ENCODE measurements at regions not wholly inside any gene's neighbourhood (a gene's known extent, or its start where the extent isn't known, plus 50 kb on each side); places are given as distances from the start of the nearest gene placed in this dataset.

DNA sequence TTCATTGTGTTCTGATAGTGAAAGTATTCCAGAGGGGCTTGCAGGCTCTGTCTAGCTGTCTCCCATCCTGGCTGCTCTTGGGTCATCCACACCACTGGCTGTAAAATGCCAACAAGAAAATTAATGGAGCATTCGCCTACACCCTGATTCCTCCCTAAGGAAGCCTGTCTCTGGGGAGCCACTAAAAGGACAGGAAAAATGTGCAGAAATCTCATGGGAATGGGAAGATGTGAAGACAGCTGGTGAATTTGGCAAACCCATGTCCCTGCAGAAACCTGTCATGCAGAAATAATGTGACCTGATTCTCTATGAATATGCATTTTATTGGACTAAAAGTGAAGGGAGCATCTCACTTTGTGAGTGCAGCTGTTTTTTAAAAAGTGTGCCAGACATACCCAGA lies 265.6 kb downstream of the TUSC1 start:
- no peak overlapping the region for H3K27ac ChIP-seq (ENCODE audit: low read depth, low read length)
- no peak overlapping the region for H2AFZ ChIP-seq (ENCODE audit: low read length, unreplicated experiment)
- H3K4me1 ChIP-seq (ENCODE audit: control insufficient read depth, insufficient read depth, low read length, unreplicated experiment), result no peaks in the 10 kb centered on the region
- H3K79me2 ChIP-seq (ENCODE audit: control insufficient read depth, insufficient read depth, low read length, unreplicated experiment), result no peaks in the 10 kb centered on the region
- no peaks in the 10 kb centered on the region for H3K36me3 ChIP-seq (ENCODE audit: insufficient read depth, low read length)
- H3K4me3 ChIP-seq (ENCODE audit: low read depth, low read length), result no peak overlapping the region
- H3K27me3 ChIP-seq (ENCODE audit: insufficient read depth, low read length), result no peaks in the 10 kb centered on the region

DNA sequence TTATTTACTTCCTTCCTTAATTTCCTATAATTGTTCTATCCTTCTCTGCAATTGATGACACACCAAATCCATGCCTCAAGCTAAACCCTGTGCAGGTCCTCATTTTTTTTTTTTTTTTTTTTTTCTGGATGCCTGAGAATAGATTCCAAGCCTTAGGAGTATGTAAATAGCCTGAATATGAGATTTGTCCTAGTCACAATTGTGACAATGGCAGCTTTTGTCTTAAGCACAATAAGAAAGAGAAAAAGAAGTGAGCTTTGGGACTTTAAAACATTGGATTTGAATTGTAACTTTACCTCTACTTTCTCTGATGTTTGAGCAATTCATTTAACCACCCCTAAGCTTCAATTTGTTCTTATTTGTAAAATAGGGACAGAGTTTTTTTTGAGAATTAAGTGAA lies 280.5 kb downstream of the TUSC1 start:
- Histone ChIP-seq H3K4me1 (ENCODE audit: control insufficient read depth, insufficient read depth, low read length, unreplicated experiment) (no peaks in the 10 kb centered on the region), H3K4me3 (ENCODE audit: low read depth, low read length) (no peak overlapping the region), H3K27me3 (ENCODE audit: insufficient read depth, low read length) (no peaks in the 10 kb centered on the region), H2AFZ (ENCODE audit: low read length, unreplicated experiment) (no peak overlapping the region), H3K36me3 (ENCODE audit: insufficient read depth, low read length) (no peaks in the 10 kb centered on the region), H3K27ac (ENCODE audit: low read depth, low read length) (no peak overlapping the region), H3K79me2 (ENCODE audit: control insufficient read depth, insufficient read depth, low read length, unreplicated experiment) (no peaks in the 10 kb centered on the region)

DNA sequence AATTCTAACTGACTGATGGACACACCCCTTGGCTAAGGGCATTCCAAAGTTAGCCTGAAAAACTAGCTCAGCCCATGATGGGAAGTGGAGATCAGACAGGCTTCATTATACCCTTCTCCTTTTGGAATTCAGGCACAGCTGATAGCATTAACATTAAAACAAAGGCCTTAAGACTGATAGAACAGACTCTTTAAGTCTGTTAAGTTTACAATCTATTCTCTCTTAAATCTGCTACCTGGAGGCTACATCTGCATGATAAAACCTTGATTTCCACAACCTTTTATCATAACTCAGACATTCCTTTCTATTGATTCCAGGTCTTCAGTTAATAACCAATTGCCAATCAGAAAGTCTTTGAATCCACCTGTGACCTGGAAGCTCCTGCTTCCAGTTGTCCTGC lies 281.4 kb downstream of the TUSC1 start:
- H3K4me3 ChIP-seq (ENCODE audit: low read depth, low read length), result no peak overlapping the region
- no peaks in the 10 kb centered on the region for H3K27me3 ChIP-seq (ENCODE audit: insufficient read depth, low read length)
- no peak overlapping the region for H3K27ac ChIP-seq (ENCODE audit: low read depth, low read length)
- H3K36me3 ChIP-seq (ENCODE audit: insufficient read depth, low read length), result no peaks in the 10 kb centered on the region
- H2AFZ ChIP-seq (ENCODE audit: low read length, unreplicated experiment), result no peak overlapping the region
- H3K4me1 ChIP-seq (ENCODE audit: control insufficient read depth, insufficient read depth, low read length, unreplicated experiment), result no peaks in the 10 kb centered on the region
- H3K79me2 ChIP-seq (ENCODE audit: control insufficient read depth, insufficient read depth, low read length, unreplicated experiment), result no peaks in the 10 kb centered on the region

DNA sequence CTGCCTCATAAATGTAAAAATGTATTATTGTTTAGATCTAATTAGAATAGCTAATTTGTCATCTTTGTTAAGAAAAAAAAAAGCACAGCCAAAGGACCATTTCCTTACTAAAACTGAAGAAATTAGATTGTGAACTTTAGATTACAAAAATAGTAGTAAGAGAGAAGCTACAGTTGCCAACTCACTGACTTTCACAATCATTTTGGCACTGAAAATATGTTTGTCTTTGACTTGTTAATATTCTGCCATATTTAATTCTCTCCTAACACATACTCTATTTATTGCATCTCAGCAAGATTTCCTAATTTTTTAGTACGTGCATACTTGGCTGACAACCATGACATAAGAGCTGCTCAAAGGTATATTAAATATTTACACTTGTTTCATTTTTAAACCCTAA lies 297.1 kb downstream of the TUSC1 start:
- Histone ChIP-seq H3K4me3 (ENCODE audit: low read depth, low read length) (no peak overlapping the region), H2AFZ (ENCODE audit: low read length, unreplicated experiment) (no peak overlapping the region), H3K79me2 (ENCODE audit: control insufficient read depth, insufficient read depth, low read length, unreplicated experiment) (no peaks in the 10 kb centered on the region), H3K27me3 (ENCODE audit: insufficient read depth, low read length) (no peaks in the 10 kb centered on the region), H3K36me3 (ENCODE audit: insufficient read depth, low read length) (no peaks in the 10 kb centered on the region), H3K27ac (ENCODE audit: low read depth, low read length) (no peak overlapping the region), H3K4me1 (ENCODE audit: control insufficient read depth, insufficient read depth, low read length, unreplicated experiment) (no peaks in the 10 kb centered on the region)

DNA sequence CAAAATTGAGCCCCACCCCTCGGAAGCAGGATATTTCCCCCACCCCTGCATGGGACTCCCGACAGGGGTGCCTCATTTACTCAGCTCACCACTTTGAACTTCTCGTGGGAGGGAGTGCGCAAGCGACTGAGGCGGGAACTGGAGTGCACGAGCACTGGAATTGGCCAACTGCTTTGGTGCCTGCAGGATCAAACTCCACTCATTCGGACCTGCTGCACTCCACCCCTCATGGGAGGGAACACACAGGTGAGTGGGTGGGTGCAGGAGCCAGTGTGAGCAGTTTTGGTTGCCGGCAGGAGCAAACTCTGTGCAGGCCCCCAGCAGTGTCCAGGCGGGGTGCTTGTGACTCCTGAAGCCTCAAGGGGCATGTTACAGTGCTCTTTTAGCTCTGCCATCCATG lies 301.2 kb downstream of the TUSC1 start:
- no peaks in the 10 kb centered on the region for H3K79me2 ChIP-seq (ENCODE audit: control insufficient read depth, insufficient read depth, low read length, unreplicated experiment)
- no peaks in the 10 kb centered on the region for H3K4me1 ChIP-seq (ENCODE audit: control insufficient read depth, insufficient read depth, low read length, unreplicated experiment)
- H3K4me3 ChIP-seq (ENCODE audit: low read depth, low read length), result no peak overlapping the region
- H3K27ac ChIP-seq (ENCODE audit: low read depth, low read length), result no peak overlapping the region
- H3K36me3 ChIP-seq (ENCODE audit: insufficient read depth, low read length), result no peaks in the 10 kb centered on the region
- H3K27me3 ChIP-seq (ENCODE audit: insufficient read depth, low read length), result no peaks in the 10 kb centered on the region
- no peak overlapping the region for H2AFZ ChIP-seq (ENCODE audit: low read length, unreplicated experiment)

DNA sequence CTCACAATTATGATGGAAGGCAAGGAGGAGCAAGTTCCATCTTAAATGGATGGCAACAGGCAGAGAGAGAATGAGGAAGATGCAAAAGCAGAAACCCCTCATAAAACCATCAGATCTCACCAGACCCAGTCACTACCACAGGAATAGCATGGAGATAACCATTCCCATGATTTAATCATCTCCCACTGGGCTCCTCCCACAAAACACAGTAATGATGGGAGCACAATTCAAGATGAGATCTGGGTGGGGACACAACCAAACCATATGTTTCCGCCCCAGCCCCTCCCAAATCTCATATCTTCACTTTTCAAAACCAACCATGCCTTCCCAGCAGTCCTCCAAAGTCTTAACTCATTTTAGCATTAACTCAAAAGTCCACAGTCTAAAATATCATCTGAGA lies 304.0 kb downstream of the TUSC1 start:
- Histone ChIP-seq H3K4me3 (ENCODE audit: low read depth, low read length) (no peak overlapping the region), H3K27ac (ENCODE audit: low read depth, low read length) (no peak overlapping the region), H3K36me3 (ENCODE audit: insufficient read depth, low read length) (no peaks in the 10 kb centered on the region), H3K27me3 (ENCODE audit: insufficient read depth, low read length) (no peaks in the 10 kb centered on the region), H3K79me2 (ENCODE audit: control insufficient read depth, insufficient read depth, low read length, unreplicated experiment) (no peaks in the 10 kb centered on the region), H2AFZ (ENCODE audit: low read length, unreplicated experiment) (no peak overlapping the region), H3K4me1 (ENCODE audit: control insufficient read depth, insufficient read depth, low read length, unreplicated experiment) (no peaks in the 10 kb centered on the region)

DNA sequence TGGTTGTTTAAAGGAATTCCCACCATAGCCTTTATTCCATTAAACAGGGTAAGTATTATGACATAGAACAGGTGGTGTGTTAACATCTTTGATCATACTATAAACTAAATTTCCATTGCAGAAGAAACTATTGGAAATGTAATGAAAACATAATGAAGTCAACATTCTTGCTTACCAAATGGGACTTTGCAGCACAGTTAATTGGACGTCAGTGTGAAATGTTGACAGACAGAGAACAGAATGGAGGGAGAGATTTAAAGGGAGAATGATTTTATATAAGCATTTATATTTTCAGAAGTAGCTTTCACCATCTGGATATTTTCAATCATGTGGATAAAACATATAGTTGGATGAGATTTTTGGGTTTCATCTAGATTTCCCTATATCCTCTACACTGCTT lies 311.3 kb downstream of the TUSC1 start:
- Histone ChIP-seq H3K27me3 (ENCODE audit: insufficient read depth, low read length) (no peaks in the 10 kb centered on the region), H2AFZ (ENCODE audit: low read length, unreplicated experiment) (no peak overlapping the region), H3K36me3 (ENCODE audit: insufficient read depth, low read length) (no peaks in the 10 kb centered on the region), H3K4me1 (ENCODE audit: control insufficient read depth, insufficient read depth, low read length, unreplicated experiment) (no peaks in the 10 kb centered on the region), H3K4me3 (ENCODE audit: low read depth, low read length) (no peak overlapping the region), H3K79me2 (ENCODE audit: control insufficient read depth, insufficient read depth, low read length, unreplicated experiment) (no peaks in the 10 kb centered on the region), H3K27ac (ENCODE audit: low read depth, low read length) (no peak overlapping the region)

DNA sequence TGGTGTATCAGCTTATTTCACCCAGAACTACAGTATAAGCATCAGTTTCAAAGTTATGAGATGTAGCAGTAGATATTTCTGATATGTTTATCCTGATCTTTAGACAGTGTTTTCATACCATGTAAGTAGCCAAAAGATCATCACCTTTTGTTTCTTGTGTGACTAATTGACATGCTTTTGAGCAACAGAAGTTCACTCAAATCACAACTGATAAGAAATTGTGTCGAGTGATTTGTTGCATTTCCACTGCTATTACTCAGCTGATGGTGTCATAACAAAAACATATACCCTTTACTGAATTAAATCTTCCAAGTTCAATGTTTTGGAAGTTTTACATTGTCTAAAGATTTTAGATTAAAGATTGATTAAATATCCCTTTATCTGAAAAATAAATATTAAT lies 324.5 kb downstream of the TUSC1 start:
- Histone ChIP-seq H3K79me2 (ENCODE audit: control insufficient read depth, insufficient read depth, low read length, unreplicated experiment) (no peaks in the 10 kb centered on the region), H3K27ac (ENCODE audit: low read depth, low read length) (no peak overlapping the region), H3K4me1 (ENCODE audit: control insufficient read depth, insufficient read depth, low read length, unreplicated experiment) (no peaks in the 10 kb centered on the region), H3K4me3 (ENCODE audit: low read depth, low read length) (no peak overlapping the region), H3K27me3 (ENCODE audit: insufficient read depth, low read length) (no peaks in the 10 kb centered on the region), H2AFZ (ENCODE audit: low read length, unreplicated experiment) (no peak overlapping the region), H3K36me3 (ENCODE audit: insufficient read depth, low read length) (no peaks in the 10 kb centered on the region)

DNA sequence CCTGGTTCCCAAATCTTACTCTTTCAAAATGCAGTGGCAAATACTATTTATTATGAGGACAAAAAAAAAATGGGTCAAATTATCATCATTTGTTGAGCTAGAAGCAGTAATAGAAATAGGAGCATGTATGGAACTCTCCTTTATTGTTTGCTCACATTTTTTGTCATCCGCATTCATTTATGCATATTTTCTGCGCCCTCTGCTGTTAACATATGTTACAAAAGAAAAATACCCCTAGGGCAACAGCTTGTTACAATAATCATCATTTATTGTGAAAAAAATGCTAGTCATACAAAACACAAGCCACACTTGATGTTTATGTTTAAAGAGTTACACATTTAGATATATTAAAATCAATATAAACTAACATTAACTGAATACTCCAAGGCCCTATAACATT lies 328.2 kb downstream of the TUSC1 start:
- Histone ChIP-seq H2AFZ (ENCODE audit: low read length, unreplicated experiment) (no peak overlapping the region), H3K27ac (ENCODE audit: low read depth, low read length) (no peak overlapping the region), H3K79me2 (ENCODE audit: control insufficient read depth, insufficient read depth, low read length, unreplicated experiment) (no peaks in the 10 kb centered on the region), H3K36me3 (ENCODE audit: insufficient read depth, low read length) (no peaks in the 10 kb centered on the region), H3K4me3 (ENCODE audit: low read depth, low read length) (no peak overlapping the region), H3K4me1 (ENCODE audit: control insufficient read depth, insufficient read depth, low read length, unreplicated experiment) (no peaks in the 10 kb centered on the region), H3K27me3 (ENCODE audit: insufficient read depth, low read length) (no peaks in the 10 kb centered on the region)

DNA sequence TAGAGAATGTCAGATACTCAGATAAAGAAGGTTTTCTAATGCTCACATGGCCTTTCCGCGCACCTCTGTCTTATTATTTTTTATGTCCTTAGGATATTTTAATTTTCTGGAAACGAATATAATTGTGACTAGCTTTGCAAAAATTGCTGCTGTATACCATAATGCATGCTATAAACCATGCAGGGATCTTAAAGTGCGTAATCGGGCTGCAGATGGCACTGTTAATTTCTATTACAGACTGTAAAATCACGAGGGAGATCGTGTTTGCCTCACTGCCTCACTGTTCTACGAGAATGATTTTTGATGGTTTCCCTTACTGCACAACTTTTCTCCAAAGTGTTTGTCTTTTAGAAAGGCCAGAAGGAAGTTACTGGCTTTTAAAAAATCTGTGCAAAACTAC lies 356.1 kb downstream of the TUSC1 start:
- H3K36me3 ChIP-seq (ENCODE audit: insufficient read depth, low read length), result no peaks in the 10 kb centered on the region
- no peaks in the 10 kb centered on the region for H3K27me3 ChIP-seq (ENCODE audit: insufficient read depth, low read length)
- no peaks in the 10 kb centered on the region for H3K79me2 ChIP-seq (ENCODE audit: control insufficient read depth, insufficient read depth, low read length, unreplicated experiment)
- no peaks in the 10 kb centered on the region for H3K4me1 ChIP-seq (ENCODE audit: control insufficient read depth, insufficient read depth, low read length, unreplicated experiment)
- H2AFZ ChIP-seq (ENCODE audit: low read length, unreplicated experiment), result no peak overlapping the region
- H3K27ac ChIP-seq (ENCODE audit: low read depth, low read length), result no peak overlapping the region
- H3K4me3 ChIP-seq (ENCODE audit: low read depth, low read length), result no peak overlapping the region

DNA sequence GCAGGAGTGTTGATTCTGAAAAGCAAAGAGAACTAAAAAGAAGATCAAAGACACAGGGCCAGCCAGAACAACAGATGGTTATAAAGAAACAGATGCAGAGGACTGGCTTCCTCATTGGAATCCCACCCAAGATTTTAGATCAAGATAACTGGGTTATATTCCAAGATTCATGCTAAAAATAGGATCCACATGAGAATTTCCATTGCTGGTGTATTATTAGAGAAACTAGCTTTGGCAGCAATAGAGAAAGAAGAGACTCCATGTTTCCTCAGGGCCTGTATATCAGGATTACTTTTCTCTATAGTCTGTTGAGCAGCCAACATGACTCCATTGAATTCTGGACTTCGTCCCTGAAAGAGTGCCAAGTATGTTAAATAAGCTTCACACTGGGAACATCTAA lies 367.3 kb downstream of the TUSC1 start:
- Histone ChIP-seq H3K4me1 (ENCODE audit: control insufficient read depth, insufficient read depth, low read length, unreplicated experiment) (no peaks in the 10 kb centered on the region), H3K27ac (ENCODE audit: low read depth, low read length) (no peak overlapping the region), H3K36me3 (ENCODE audit: insufficient read depth, low read length) (no peaks in the 10 kb centered on the region), H3K79me2 (ENCODE audit: control insufficient read depth, insufficient read depth, low read length, unreplicated experiment) (no peaks in the 10 kb centered on the region), H3K27me3 (ENCODE audit: insufficient read depth, low read length) (no peaks in the 10 kb centered on the region), H3K4me3 (ENCODE audit: low read depth, low read length) (no peak overlapping the region), H2AFZ (ENCODE audit: low read length, unreplicated experiment) (no peak overlapping the region)

DNA sequence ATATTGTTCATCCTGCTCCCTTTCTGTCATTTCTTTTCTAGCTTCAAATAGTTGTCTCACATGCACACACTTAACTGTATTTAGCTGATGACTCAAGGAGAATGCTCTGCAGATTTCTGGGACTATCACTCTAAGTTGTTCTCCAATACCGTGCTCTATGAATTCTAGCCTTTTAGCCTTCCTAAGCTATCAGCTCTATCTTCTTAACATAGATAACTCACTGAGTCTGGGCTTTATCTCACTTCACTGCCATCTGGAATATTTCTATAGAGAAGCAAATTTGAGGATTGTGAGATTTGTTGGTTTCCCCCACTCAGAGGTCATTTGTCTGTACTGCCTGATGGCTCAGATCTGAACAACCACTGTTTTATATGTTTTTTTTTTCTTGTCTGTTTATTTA lies 369.7 kb downstream of the TUSC1 start:
- Histone ChIP-seq H3K27ac (ENCODE audit: low read depth, low read length) (no peak overlapping the region), H3K4me3 (ENCODE audit: low read depth, low read length) (no peak overlapping the region), H2AFZ (ENCODE audit: low read length, unreplicated experiment) (no peak overlapping the region), H3K79me2 (ENCODE audit: control insufficient read depth, insufficient read depth, low read length, unreplicated experiment) (no peaks in the 10 kb centered on the region), H3K27me3 (ENCODE audit: insufficient read depth, low read length) (no peaks in the 10 kb centered on the region), H3K4me1 (ENCODE audit: control insufficient read depth, insufficient read depth, low read length, unreplicated experiment) (no peaks in the 10 kb centered on the region), H3K36me3 (ENCODE audit: insufficient read depth, low read length) (no peaks in the 10 kb centered on the region)
